B cell (primary cell): ENCODE measurements at regions not wholly inside any gene's neighbourhood (a gene's known extent, or its start where the extent isn't known, plus 50 kb on each side); places are given as distances from the start of the nearest gene placed in this dataset.

Source experiments
- CTCF ChIP-seq: fragments of 200-600 bp; IDR thresholded peaks from one replicate; pipeline ENCODE4 v1.8.0; 2022; ENCODE audit warnings: antibody characterized with exemption, mild to moderate bottlenecking
- EZH2 ChIP-seq: IDR thresholded peaks from 2 replicates; pipeline ENCODE4 v1.6.1; 2012; ENCODE audit warnings: borderline replicate concordance, low read depth, mild to moderate bottlenecking, moderate library complexity, low read length; ENCODE audit not compliant: insufficient read depth, poor library complexity, severe bottlenecking

GRCh38 chr9:23229890-23230317, 596.1 kb downstream of the ELAVL2 start:
- TF ChIP-seq CTCF (no peak), EZH2 (no peak)
